GM12865 (cell line): ENCODE measurements at regions not wholly inside any gene's neighbourhood (a gene's known extent, or its start where the extent isn't known, plus 50 kb on each side); places are given as distances from the start of the nearest gene placed in this dataset.

Source experiments
- DNase-seq: peaks from one replicate; pipeline ENCODE4 v3.0.0; 2010; ENCODE audit warnings: low read depth
- H3K4me3 ChIP-seq: 2 replicates; pipeline ENCODE4 v1.5.1; 2011; ENCODE audit warnings: mild to moderate bottlenecking, low read depth, low read length, control low read depth
- TF ChIP-seq, protein P1 (sequence below): IDR thresholded peaks from 2 replicates; pipeline ENCODE4 v1.5.1; 2011; ENCODE audit warnings: low read length, control low read depth, low read depth, inconsistent platforms; ENCODE audit not compliant: insufficient read depth; ENCODE audit errors: missing control alignments

DNA sequence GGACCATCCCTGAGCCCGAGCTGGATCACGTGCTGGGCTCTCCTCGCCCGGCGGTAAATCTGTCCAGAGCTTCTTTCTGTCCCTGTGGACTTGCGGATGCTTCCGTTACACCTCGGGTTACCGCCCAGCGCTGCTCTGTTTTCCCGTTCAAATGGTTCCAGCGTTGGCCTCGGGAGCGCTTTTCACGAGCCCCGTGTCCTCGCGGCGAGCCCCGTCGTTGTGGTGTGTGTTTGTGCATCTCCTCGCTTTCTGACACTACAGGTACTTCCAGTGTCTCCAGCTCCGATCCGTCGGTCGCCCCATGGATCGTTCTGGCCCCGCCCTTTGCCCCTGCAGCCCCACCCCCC, 77.4 kb downstream of the RTP5 start:
- TF ChIP-seq, protein P1, sequence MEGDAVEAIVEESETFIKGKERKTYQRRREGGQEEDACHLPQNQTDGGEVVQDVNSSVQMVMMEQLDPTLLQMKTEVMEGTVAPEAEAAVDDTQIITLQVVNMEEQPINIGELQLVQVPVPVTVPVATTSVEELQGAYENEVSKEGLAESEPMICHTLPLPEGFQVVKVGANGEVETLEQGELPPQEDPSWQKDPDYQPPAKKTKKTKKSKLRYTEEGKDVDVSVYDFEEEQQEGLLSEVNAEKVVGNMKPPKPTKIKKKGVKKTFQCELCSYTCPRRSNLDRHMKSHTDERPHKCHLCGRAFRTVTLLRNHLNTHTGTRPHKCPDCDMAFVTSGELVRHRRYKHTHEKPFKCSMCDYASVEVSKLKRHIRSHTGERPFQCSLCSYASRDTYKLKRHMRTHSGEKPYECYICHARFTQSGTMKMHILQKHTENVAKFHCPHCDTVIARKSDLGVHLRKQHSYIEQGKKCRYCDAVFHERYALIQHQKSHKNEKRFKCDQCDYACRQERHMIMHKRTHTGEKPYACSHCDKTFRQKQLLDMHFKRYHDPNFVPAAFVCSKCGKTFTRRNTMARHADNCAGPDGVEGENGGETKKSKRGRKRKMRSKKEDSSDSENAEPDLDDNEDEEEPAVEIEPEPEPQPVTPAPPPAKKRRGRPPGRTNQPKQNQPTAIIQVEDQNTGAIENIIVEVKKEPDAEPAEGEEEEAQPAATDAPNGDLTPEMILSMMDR: no peak
- DNase-seq: no peak
- no peak overlapping the region for H3K4me3 ChIP-seq

DNA sequence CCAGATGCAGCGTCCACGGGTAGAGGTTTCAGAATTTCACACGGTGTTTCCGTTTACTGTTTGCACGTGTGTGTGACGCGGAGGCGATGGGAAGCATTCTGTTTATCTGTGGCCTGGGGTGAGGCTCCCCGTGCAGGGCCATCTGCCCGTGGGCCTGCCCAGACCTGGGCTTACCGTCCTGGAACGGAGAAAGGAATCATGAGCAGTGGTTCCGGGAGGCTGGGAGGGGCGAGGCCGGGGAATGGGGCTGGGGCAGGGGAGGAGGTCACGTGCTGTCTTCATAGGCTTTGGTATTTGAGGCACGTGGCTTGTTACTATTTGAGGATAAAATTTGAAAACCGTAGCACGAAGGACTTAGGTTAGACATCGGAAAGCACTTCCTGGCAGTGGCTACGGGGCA, 77.9 kb downstream of the RTP5 start:
- TF ChIP-seq, protein P1: no peak
- DNase-seq: no peak
- H3K4me3 ChIP-seq: no peak overlapping the region

DNA sequence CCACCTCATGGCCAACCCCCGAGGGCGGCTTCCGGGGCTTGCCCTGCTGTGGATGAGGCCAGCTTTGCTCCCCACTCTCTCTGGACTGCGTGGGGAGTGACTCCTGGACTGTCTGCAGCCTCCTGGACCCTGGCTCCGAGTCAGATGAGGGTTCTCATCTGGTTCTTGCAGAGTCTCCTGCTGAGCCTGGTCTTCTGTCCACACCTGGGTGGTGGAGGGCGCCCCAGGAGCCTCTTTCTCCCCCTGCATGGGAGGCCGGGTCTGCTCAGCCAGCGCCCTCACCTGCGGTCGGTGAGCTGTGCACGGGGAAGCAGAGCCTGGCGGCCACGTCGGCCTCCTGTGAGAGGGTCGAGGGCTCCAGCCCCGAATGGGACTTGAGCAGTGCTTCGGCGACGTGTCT, 78.3 kb downstream of the RTP5 start:
- no peak for DNase-seq
- H3K4me3 ChIP-seq: no peak overlapping the region
- TF ChIP-seq, protein P1: no peak

DNA sequence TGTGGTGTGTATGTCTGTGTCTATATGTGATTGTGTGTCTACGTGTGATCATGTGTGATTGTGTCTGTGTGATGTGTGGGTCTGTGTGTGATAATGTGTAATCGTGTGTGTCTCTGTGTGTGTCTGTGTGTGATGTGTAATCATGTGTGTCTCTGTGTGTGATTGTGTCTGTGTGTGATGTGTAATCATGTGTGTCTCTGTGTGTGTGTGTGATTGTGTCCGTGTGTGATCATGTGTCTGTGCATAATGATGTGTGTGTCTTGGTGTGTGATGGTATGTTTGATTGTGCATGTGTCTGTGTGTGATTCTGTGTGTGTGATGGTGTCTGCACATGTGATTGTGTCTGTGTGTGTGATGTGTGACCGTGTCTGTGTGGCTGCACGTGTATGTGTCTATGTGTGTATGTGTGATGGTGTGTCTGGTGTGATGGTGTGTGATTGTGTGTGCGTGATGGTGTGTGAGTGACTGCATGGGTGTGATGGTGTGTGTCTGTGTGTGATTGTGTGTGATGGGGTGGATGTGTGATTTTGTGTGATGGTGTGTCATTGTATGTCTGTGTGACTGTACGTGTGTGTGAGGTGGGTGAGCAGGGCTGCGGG, 78.9 kb downstream of the RTP5 start:
- no peak overlapping the region for H3K4me3 ChIP-seq
- TF ChIP-seq, protein P1: no peak
- DNase-seq: no peak

DNA sequence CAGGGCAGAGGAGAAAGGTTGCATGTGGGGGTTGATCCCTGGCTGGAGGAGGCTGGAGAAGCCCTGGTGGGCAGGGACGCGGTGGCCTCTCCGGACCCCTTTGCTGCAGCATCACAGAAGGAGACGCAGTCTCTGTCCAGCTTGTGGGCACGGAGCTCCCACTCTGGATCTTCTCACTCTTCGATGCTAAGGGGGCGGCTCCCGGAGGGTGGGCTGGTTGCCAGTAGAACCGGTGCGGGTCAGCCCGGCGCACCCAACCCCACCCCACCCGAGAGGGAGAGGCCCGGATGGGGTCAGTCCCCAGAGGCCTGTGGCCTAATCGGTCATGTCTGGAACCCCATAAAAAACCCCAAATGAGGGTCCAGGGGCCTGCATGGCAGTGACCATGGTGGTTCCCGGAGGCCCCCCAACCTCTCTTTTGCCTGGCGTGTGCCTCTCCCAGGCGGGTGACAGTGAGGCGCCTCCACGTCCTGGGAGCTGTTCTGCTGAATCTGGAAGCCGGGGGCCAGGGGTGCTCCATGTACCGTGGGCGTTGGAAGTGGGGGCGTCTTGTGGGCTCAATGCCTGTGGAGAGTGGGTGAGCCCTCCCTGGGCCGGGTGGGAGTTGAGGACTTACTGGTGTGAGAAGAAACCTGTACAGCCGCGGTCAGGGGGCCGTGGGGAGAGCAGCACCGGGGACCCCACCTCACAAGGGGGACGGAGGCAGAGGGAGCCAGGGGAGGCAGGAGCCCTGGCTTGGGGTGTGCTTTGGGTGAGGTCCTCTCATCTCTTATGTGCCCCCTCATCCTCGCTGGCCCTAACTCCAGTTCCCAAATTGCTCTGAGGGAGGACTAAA, 79.6 kb downstream of the RTP5 start:
- H3K4me3 ChIP-seq: no peak overlapping the region
- no peak for DNase-seq
- TF ChIP-seq, protein P1: no peak

DNA sequence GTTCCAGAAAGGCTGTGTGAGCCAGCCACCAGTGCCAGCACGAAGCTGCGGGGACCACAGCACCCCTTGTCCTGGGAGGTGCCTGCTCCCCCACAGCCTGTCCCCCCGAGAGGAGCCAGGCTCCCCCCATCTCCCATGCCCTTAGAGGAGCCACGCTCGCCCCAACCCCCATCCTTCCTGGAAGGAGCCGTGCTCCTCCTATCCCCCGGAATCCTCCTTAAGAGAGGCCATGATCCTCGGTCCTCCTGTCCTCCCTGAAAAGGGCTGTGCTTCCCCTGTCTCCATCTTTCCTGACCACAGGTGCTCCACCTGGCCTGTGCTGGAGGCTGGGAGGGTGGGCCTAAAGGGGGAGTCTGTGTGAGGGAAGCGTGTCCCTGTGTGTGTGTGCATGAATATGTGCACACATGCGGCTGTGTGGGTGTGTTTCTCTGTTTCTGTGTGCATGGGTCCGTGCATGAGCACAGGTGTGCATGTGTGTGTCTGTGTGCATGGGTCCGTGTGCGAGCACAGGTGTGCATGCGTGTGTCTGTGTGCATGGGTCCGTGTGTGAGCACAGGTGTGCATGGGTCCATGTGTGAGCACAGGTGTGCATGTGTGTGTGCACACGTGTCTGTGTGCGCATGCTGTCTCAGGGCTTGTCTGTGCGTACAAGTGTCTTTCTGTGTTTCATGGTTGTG, 80.3 kb downstream of the RTP5 start:
- H3K4me3 ChIP-seq: no peak overlapping the region
- DNase-seq: no peak
- TF ChIP-seq, protein P1: no peak
